SU-DHL-6 (cell line): ENCODE measurements at regions not wholly inside any gene's neighbourhood (a gene's known extent, or its start where the extent isn't known, plus 50 kb on each side); places are given as distances from the start of the nearest gene placed in this dataset.
"Not testable (repeated sequence)": the region's sequence is repeated elsewhere in the genome, so short reads cannot be mapped to it uniquely, and the experiment has no call there.

Source experiments
- H2AFZ ChIP-seq: fragments of 200-600 bp; sonication (generic); 2 replicates; pipeline ENCODE4 v1.6.1; 2014; ENCODE audit warnings: low read depth, mild to moderate bottlenecking, moderate library complexity, mixed read lengths, antibody characterized with exemption, low read length; ENCODE audit not compliant: severe bottlenecking
- H3F3A ChIP-seq: fragments of 200-600 bp; shearing (Covaris generic); 2 replicates; pipeline ENCODE4 v1.6.0; 2016; ENCODE audit warnings: antibody characterized with exemption, mild to moderate bottlenecking; ENCODE audit not compliant: insufficient read depth
- H3K27ac ChIP-seq: fragments of 200-600 bp; sonication (generic); 2 replicates; pipeline ENCODE4 v1.5.1; 2016; ENCODE audit warnings: low read depth, mild to moderate bottlenecking, low read length, moderate library complexity, mixed read lengths
- H3K27me3 ChIP-seq: fragments of 200-600 bp; sonication (generic), shearing (Covaris generic); 2 replicates; pipeline ENCODE4 v1.6.0; 2014; ENCODE audit warnings: mild to moderate bottlenecking, low read length
- H3K36me3 ChIP-seq: fragments of 200-600 bp; sonication (generic); 2 replicates; pipeline ENCODE4 v1.6.1; 2014; ENCODE audit warnings: mild to moderate bottlenecking, low read length, mixed read lengths
- H3K4me2 ChIP-seq: fragments of 300-600, 200-600 bp; shearing (Covaris generic), sonication (generic); 2 replicates; pipeline ENCODE4 v1.6.0; 2014; ENCODE audit warnings: low read length, low read depth, mild to moderate bottlenecking; ENCODE audit not compliant: poor library complexity, severe bottlenecking
- H3K4me3 ChIP-seq: fragments of 200-600 bp; sonication (generic); 2 replicates; pipeline ENCODE4 v1.5.1; 2014; ENCODE audit warnings: antibody characterized with exemption, low read length, mild to moderate bottlenecking, mixed read lengths; ENCODE audit not compliant: insufficient read depth, poor library complexity, severe bottlenecking
- H3K79me2 ChIP-seq: fragments of 200-600 bp; sonication (generic); 2 replicates; pipeline ENCODE4 v1.6.1; 2014; ENCODE audit warnings: mild to moderate bottlenecking, low read length, moderate library complexity; ENCODE audit not compliant: insufficient read depth
- H3K9ac ChIP-seq: fragments of 200-600 bp; sonication (generic); 2 replicates; pipeline ENCODE4 v1.7.0; 2014; ENCODE audit warnings: mild to moderate bottlenecking, low read length
- H3K9me2 ChIP-seq: fragments of 200-600 bp; sonication (generic); replicated peaks from 2 replicates; pipeline ENCODE4 v1.6.1; 2014; ENCODE audit warnings: low read length; ENCODE audit not compliant: insufficient read depth
- H3K9me3 ChIP-seq: fragments of 200-600 bp; sonication (generic); 2 replicates; pipeline ENCODE4 v1.6.1; 2014; ENCODE audit warnings: low read length, mixed read lengths; ENCODE audit not compliant: insufficient read depth
- H4K20me1 ChIP-seq: fragments of 200-600 bp; sonication (generic); 2 replicates; pipeline ENCODE4 v1.6.1; 2014; ENCODE audit warnings: low read depth, mild to moderate bottlenecking, antibody characterized with exemption, low read length, moderate library complexity, mixed read lengths
- EZH2phosphoT487 ChIP-seq: fragments of 200-600 bp; sonication (generic), shearing (Covaris generic); conservative IDR thresholded peaks from 2 replicates; pipeline ENCODE4 v1.6.1; 2018; ENCODE audit warnings: mild to moderate bottlenecking, antibody characterized with exemption, low read length, moderate library complexity, mixed read lengths
- TF ChIP-seq, protein P1 (sequence below): fragments of 200-600 bp; sonication (generic); IDR thresholded peaks from one replicate; pipeline ENCODE4 v1.5.1; 2017; ENCODE audit warnings: antibody characterized with exemption, mild to moderate bottlenecking, low read length, moderate library complexity; ENCODE audit not compliant: insufficient read depth, poor library complexity, severe bottlenecking

DNA sequence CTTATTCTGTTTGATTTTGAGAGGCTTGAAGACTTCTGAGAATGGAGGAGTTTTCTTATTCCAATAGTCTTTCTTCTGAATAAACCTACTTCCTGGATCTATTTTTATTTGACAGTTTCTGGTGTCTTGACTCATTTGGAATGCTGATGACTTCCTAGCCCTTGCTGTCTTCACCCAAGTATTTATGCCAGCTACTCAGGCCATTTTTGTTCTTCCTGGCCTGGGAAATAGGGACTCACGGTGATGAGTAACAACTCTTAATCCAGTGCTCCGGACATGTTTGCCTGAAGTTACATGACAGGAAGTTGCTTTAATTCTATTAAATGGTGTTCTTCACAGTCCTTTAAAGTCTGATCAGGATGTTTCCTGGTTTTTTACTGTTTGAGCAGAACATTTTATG lies 272.1 kb upstream of the EYS start:
- Histone ChIP-seq H3K9me2 (no peaks in the 10 kb centered on the region), H3K9me3 (no peaks in the 10 kb centered on the region), H3K4me2 (no peak overlapping the region), H3F3A (no peaks in the 10 kb centered on the region), H2AFZ (no peak overlapping the region), H3K79me2 (no peaks in the 10 kb centered on the region), H3K36me3 (no peaks in the 10 kb centered on the region), H3K27ac (no peak overlapping the region), H4K20me1 (no peaks in the 10 kb centered on the region), H3K4me3 (no peak overlapping the region), H3K9ac (no peak overlapping the region), H3K27me3 (no peaks in the 10 kb centered on the region)
- TF ChIP-seq EZH2phosphoT487, result no peak
- TF ChIP-seq, protein P1, sequence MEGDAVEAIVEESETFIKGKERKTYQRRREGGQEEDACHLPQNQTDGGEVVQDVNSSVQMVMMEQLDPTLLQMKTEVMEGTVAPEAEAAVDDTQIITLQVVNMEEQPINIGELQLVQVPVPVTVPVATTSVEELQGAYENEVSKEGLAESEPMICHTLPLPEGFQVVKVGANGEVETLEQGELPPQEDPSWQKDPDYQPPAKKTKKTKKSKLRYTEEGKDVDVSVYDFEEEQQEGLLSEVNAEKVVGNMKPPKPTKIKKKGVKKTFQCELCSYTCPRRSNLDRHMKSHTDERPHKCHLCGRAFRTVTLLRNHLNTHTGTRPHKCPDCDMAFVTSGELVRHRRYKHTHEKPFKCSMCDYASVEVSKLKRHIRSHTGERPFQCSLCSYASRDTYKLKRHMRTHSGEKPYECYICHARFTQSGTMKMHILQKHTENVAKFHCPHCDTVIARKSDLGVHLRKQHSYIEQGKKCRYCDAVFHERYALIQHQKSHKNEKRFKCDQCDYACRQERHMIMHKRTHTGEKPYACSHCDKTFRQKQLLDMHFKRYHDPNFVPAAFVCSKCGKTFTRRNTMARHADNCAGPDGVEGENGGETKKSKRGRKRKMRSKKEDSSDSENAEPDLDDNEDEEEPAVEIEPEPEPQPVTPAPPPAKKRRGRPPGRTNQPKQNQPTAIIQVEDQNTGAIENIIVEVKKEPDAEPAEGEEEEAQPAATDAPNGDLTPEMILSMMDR, result no peak

DNA sequence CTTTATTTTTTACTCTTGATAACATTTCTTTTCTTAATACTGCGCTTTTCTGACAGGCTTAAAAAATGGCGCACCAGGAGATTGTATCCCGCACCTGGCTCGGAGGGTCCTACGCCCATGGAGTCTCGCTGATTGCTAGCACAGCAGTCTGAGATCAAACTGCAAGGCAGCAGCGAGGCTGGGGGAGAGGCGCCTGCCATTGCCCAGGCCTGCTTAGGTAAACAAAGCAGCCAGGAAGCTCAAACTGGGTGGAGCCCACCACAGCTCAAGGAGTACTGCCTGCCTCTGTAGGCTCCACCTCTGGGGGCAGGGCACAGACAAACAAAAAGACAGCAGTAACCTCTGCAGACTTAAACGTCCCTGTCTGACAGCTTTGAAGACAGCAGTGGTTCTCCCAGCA lies 264.2 kb upstream of the EYS start:
- not testable (repeated sequence) for H3K27me3 ChIP-seq, H3K4me2 ChIP-seq, H3K36me3 ChIP-seq, H3K9me2 ChIP-seq, H3K4me3 ChIP-seq, H3K79me2 ChIP-seq, H2AFZ ChIP-seq, H3F3A ChIP-seq, H3K27ac ChIP-seq, H3K9me3 ChIP-seq, H4K20me1 ChIP-seq, H3K9ac ChIP-seq

DNA sequence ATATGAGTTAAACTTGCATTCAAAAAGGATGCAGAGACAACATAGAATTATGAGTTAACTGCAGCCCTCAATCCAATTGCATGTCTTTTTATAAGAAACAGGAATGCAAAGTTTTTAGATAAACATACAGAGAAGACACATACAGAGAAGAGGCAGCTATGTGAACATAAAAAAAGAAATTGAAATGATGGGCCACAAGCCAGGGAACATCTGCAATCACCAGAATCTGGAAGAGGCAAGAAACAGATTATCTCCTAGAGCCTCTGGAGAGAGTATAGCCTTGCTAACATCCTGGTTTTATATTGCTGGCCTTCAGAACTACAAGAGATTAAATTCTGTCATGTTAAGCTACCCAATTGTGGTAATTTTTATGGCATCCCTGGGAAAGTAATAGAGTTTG lies 257.2 kb upstream of the EYS start:
- Histone ChIP-seq H3K27me3 (no peaks in the 10 kb centered on the region), H3F3A (no peaks in the 10 kb centered on the region), H4K20me1 (no peaks in the 10 kb centered on the region), H3K4me2 (no peak overlapping the region), H3K36me3 (no peaks in the 10 kb centered on the region), H3K9me2 (no peaks in the 10 kb centered on the region), H2AFZ (no peak overlapping the region), H3K79me2 (no peaks in the 10 kb centered on the region), H3K9me3 (no peaks in the 10 kb centered on the region), H3K27ac (no peak overlapping the region), H3K4me3 (no peak overlapping the region), H3K9ac (no peak overlapping the region)
- TF ChIP-seq, protein P1, result no peak
- TF ChIP-seq EZH2phosphoT487, result no peak

DNA sequence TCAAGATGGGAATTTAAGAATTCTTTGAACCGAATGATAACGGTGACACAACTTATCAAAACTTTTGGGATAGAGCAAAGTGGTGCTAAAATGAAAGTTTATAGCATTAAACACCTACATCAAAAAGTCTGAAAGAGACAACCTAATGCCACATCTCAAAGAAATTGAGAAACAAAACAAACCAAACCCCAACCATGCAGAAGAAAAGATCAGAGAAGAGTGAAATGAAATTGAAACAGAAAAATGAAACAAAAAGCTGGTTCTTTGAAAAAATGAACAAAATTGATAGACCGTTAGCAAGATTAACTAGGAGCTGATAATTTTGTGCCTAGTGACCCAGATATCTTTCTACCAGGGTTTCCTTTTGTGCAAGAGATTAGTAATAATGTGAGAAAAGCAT lies 248.0 kb upstream of the EYS start:
- no peak overlapping the region for H2AFZ ChIP-seq
- no peaks in the 10 kb centered on the region for H3K27me3 ChIP-seq
- no peak overlapping the region for H3K4me2 ChIP-seq
- H3K9me3 ChIP-seq, result no peaks in the 10 kb centered on the region
- no peaks in the 10 kb centered on the region for H3K79me2 ChIP-seq
- no peak overlapping the region for H3K27ac ChIP-seq
- TF ChIP-seq EZH2phosphoT487, result no peak
- TF ChIP-seq, protein P1, result no peak
- no peaks in the 10 kb centered on the region for H3K9me2 ChIP-seq
- H4K20me1 ChIP-seq, result no peaks in the 10 kb centered on the region
- H3K4me3 ChIP-seq, result no peak overlapping the region
- no peak overlapping the region for H3K9ac ChIP-seq
- H3F3A ChIP-seq, result no peaks in the 10 kb centered on the region
- no peaks in the 10 kb centered on the region for H3K36me3 ChIP-seq
